ENCODE measurements at regions not wholly inside any gene's neighbourhood (a gene's known extent, or its start where the extent isn't known, plus 50 kb on each side); places are given as distances from the start of the nearest gene placed in this dataset.

- TF ChIP-seq SMC3 (IDR thresholded peaks at IDR 0.05; ENCODE audit: borderline replicate concordance, low read length) (peak; percentile 29; the same call in 1 of the 2 replicates), RAD21 (IDR thresholded peaks at IDR 0.05; ENCODE audit: insufficient read depth, low read depth, low read length) (peak; percentile 55)
These were observed 189.0 kb downstream of the PALM2AKAP2 start (continued) for GRCh38 chr9:109969011-109969410.

GRCh38 chr9:109969573-109970237 lies 189.7 kb downstream of the PALM2AKAP2 start:
- H3K9me3 ChIP-seq (replicated peaks; ENCODE audit: control insufficient read depth, insufficient read depth, low read length) = no peaks in the 10 kb centered on the region
- H3K4me3 ChIP-seq = no peak overlapping the region
- ChIA-PET RAD21 (ENCODE audit: unreplicated experiment) (interaction anchor here (1.3 to 8.7 kb wide), 12 partner anchors 35 to 188 kb away, joined by 3 to 137 read pairs (median 32); no protein-coding TSS in a partner anchor), CTCF (interaction anchor here (0.6 to 10.7 kb wide), 13 partner anchors 24 to 625 kb away, joined by 3 to 102 read pairs (median 8); no protein-coding TSS in a partner anchor), POLR2A (interaction anchor here (0.6 to 7.3 kb wide), 9 partner anchors 52 to 159 kb away, joined by 3 to 59 read pairs (median 5); no protein-coding TSS in a partner anchor), SMC1A (ENCODE audit: uncharacterized antibody, unreplicated experiment) (interaction anchor here (0.7 to 12.2 kb wide), 14 partner anchors 13 to 1047 kb away, joined by 3 to 423 read pairs (median 8); no protein-coding TSS in a partner anchor)
- in situ Hi-C loops (cut with MboI) = loop anchor here (5.0 kb wide), 3 partner anchors 52 to 183 kb away; no protein-coding TSS in a partner anchor
- peak overlapping the region; percentile 26 for H3K9ac ChIP-seq (ENCODE audit: control insufficient read depth, insufficient read depth, low read length)
- no TSS peak for BruUV-seq (replicated peaks)
- no peaks in the 10 kb centered on the region for H4K20me1 ChIP-seq (ENCODE audit: control insufficient read depth, insufficient read depth)
- peaks cover 87% of the 10 kb centered on the region for H3K4me1 ChIP-seq (ENCODE audit: control insufficient read depth, insufficient read depth, low read length)
- peaks cover 2% of the 10 kb centered on the region; the same call in 1 of the 2 replicates for H3K79me2 ChIP-seq (ENCODE audit: control insufficient read depth, insufficient read depth, low read length)
- peak overlapping the region; percentile 84 for H3K4me2 ChIP-seq (ENCODE audit: control insufficient read depth, insufficient read depth)
- DNase-seq (ENCODE audit: low read depth, low spot score) (no peak), ATAC-seq (no peak), FAIRE-seq (no peak)
- H3K27ac ChIP-seq (ENCODE audit: control insufficient read depth, insufficient read depth) = peak overlapping the region; percentile 93
- TF ChIP-seq TBL1XR1 (IDR thresholded peaks at IDR 0.05; ENCODE audit: low read depth, low read length) (no peak), SP1 (IDR thresholded peaks at IDR 0.05; ENCODE audit: low read depth, low read length) (no peak), HCFC1 (IDR thresholded peaks at IDR 0.05; ENCODE audit: low read length) (no peak), MTA2 (IDR thresholded peaks at IDR 0.05; ENCODE audit: low read depth) (no peak), ATF7 (IDR thresholded peaks at IDR 0.05; ENCODE audit: low read depth) (no peak), TAF1 (IDR thresholded peaks at IDR 0.05; ENCODE audit: borderline replicate concordance, low read depth, low read length) (no peak), ZZZ3 (IDR thresholded peaks at IDR 0.05; ENCODE audit: control insufficient read depth, insufficient read length, low read depth) (no peak), EZH2 (IDR thresholded peaks at IDR 0.05; ENCODE audit: borderline replicate concordance, control insufficient read depth, low read depth, low read length) (no peak)
- TF ChIP-seq, protein P1, sequence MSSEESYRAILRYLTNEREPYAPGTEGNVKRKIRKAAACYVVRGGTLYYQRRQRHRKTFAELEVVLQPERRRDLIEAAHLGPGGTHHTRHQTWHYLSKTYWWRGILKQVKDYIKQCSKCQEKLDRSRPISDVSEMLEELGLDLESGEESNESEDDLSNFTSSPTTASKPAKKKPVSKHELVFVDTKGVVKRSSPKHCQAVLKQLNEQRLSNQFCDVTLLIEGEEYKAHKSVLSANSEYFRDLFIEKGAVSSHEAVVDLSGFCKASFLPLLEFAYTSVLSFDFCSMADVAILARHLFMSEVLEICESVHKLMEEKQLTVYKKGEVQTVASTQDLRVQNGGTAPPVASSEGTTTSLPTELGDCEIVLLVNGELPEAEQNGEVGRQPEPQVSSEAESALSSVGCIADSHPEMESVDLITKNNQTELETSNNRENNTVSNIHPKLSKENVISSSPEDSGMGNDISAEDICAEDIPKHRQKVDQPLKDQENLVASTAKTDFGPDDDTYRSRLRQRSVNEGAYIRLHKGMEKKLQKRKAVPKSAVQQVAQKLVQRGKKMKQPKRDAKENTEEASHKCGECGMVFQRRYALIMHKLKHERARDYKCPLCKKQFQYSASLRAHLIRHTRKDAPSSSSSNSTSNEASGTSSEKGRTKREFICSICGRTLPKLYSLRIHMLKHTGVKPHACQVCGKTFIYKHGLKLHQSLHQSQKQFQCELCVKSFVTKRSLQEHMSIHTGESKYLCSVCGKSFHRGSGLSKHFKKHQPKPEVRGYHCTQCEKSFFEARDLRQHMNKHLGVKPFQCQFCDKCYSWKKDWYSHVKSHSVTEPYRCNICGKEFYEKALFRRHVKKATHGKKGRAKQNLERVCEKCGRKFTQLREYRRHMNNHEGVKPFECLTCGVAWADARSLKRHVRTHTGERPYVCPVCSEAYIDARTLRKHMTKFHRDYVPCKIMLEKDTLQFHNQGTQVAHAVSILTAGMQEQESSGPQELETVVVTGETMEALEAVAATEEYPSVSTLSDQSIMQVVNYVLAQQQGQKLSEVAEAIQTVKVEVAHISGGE (CRISPR knock-in tag; IDR thresholded peaks at IDR 0.05) = no peak
- TF ChIP-seq, protein P2, sequence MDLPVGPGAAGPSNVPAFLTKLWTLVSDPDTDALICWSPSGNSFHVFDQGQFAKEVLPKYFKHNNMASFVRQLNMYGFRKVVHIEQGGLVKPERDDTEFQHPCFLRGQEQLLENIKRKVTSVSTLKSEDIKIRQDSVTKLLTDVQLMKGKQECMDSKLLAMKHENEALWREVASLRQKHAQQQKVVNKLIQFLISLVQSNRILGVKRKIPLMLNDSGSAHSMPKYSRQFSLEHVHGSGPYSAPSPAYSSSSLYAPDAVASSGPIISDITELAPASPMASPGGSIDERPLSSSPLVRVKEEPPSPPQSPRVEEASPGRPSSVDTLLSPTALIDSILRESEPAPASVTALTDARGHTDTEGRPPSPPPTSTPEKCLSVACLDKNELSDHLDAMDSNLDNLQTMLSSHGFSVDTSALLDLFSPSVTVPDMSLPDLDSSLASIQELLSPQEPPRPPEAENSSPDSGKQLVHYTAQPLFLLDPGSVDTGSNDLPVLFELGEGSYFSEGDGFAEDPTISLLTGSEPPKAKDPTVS (IDR thresholded peaks at IDR 0.05; ENCODE audit: low read depth, low read length) = no peak
- no peaks in the 10 kb centered on the region for H3K36me3 ChIP-seq (ENCODE audit: control insufficient read depth in 2 of 2, insufficient read depth in 2 of 2, low read length in 1 of 2)
- intact Hi-C loops (cut with micrococcal nuclease; ENCODE audit: unreplicated experiment) = loop anchor here (5.0 kb wide), 1 partner anchor 557 kb away; no protein-coding TSS in a partner anchor
- no peaks in the 10 kb centered on the region for H3K27me3 ChIP-seq (replicated peaks in 1 of 2; ENCODE audit: control insufficient read depth in 2 of 2, insufficient read depth in 2 of 2, low read length in 1 of 2)
- 100% methylated on average over 1 of the region's 1 CpG for WGBS (ENCODE audit: insufficient coverage, insufficient replicate concordance, low lambda C conversion rate, missing lambda C conversion rate)
- H2AFZ ChIP-seq (ENCODE audit: control insufficient read depth, low read depth, low read length) = peak overlapping the region; percentile 9
